PC-9 (cell line): ENCODE measurements at regions not wholly inside any gene's neighbourhood (a gene's known extent, or its start where the extent isn't known, plus 50 kb on each side); places are given as distances from the start of the nearest gene placed in this dataset.

Source experiments
- CTCF ChIP-seq: fragments of 200-600 bp; sonication (generic); conservative IDR thresholded peaks from 2 replicates; pipeline ENCODE4 v1.6.1; 2017; ENCODE audit warnings: mixed run types, antibody characterized with exemption, mild to moderate bottlenecking, moderate library complexity
- EZH2 ChIP-seq: fragments of 200-600 bp; sonication (generic); IDR thresholded peaks from 2 replicates; pipeline ENCODE4 v1.8.0; 2017; ENCODE audit warnings: antibody characterized with exemption, low read depth

- TF ChIP-seq CTCF (no peak), EZH2 (no peak)
Measured at GRCh38 chr4:81818385-81818920, 346.7 kb upstream of the RASGEF1B start.
